HG03432 (cell line): ENCODE measurements at regions not wholly inside any gene's neighbourhood (a gene's known extent, or its start where the extent isn't known, plus 50 kb on each side); places are given as distances from the start of the nearest gene placed in this dataset.

Experiments used
- ATAC-seq: cut with Tn5 transposase; IDR thresholded peaks from one replicate; pipeline ENCODE4 v1.9.1; 2021; ENCODE audit warnings: mild to moderate bottlenecking, moderate library complexity; ENCODE audit not compliant: unreplicated experiment

- ATAC-seq = no peak
Measured at GRCh38 chr10:3631701-3632330, 153.2 kb downstream of the KLF6 start.

GRCh38 chr10:3631291-3631690, 153.7 kb downstream of the KLF6 start:
- ATAC-seq = no peak

GRCh38 chr10:3625959-3626751, 158.9 kb downstream of the KLF6 start:
- peak; percentile 67 for ATAC-seq

GRCh38 chr10:3624367-3624766, 160.6 kb downstream of the KLF6 start:
- no peak for ATAC-seq

- ATAC-seq = peak; percentile 58
Measured at GRCh38 chr10:3623746-3624145, 161.3 kb downstream of the KLF6 start.

- peak; percentile 55 for ATAC-seq
Measured at GRCh38 chr10:3622845-3623621, 162.0 kb downstream of the KLF6 start.

GRCh38 chr10:3622427-3622826, 162.6 kb downstream of the KLF6 start:
- ATAC-seq = no peak

GRCh38 chr10:3620818-3621217, 164.2 kb downstream of the KLF6 start:
- no peak for ATAC-seq

GRCh38 chr10:3619241-3619640, 165.8 kb downstream of the KLF6 start:
- ATAC-seq = no peak

GRCh38 chr10:3616880-3617279, 168.1 kb downstream of the KLF6 start:
- no peak for ATAC-seq

- no peak for ATAC-seq
Measured at GRCh38 chr10:3613318-3613717, 171.7 kb downstream of the KLF6 start.

GRCh38 chr10:3612183-3613001, 172.6 kb downstream of the KLF6 start:
- no peak for ATAC-seq

GRCh38 chr10:3606309-3606708, 178.7 kb downstream of the KLF6 start:
- no peak for ATAC-seq

GRCh38 chr10:3605882-3606281, 179.1 kb downstream of the KLF6 start:
- ATAC-seq = no peak

GRCh38 chr10:3595736-3596135, 189.3 kb downstream of the KLF6 start:
- no peak for ATAC-seq

GRCh38 chr10:3593611-3594010, 191.4 kb downstream of the KLF6 start:
- no peak for ATAC-seq

GRCh38 chr10:3592424-3592823, 192.6 kb downstream of the KLF6 start:
- no peak for ATAC-seq

GRCh38 chr10:3588816-3589215, 196.2 kb downstream of the KLF6 start:
- ATAC-seq = no peak

- no peak for ATAC-seq
Measured at GRCh38 chr10:3588346-3588745, 196.7 kb downstream of the KLF6 start.

- no peak for ATAC-seq
Measured at GRCh38 chr10:3584926-3585784, 199.9 kb downstream of the KLF6 start.
